B cell (primary cell): ENCODE measurements at regions not wholly inside any gene's neighbourhood (a gene's known extent, or its start where the extent isn't known, plus 50 kb on each side); places are given as distances from the start of the nearest gene placed in this dataset.

Source experiments
- CTCF ChIP-seq: fragments of 200-600 bp; IDR thresholded peaks from one replicate; pipeline ENCODE4 v1.8.0; 2022; ENCODE audit warnings: antibody characterized with exemption, mild to moderate bottlenecking
- EZH2 ChIP-seq: IDR thresholded peaks from 2 replicates; pipeline ENCODE4 v1.6.1; 2012; ENCODE audit warnings: borderline replicate concordance, low read depth, mild to moderate bottlenecking, moderate library complexity, low read length; ENCODE audit not compliant: insufficient read depth, poor library complexity, severe bottlenecking

GRCh38 chr4:56092540-56092939, 143.8 kb downstream of the CEP135 start:
- TF ChIP-seq CTCF (no peak), EZH2 (no peak)
